ENCODE measurements at regions not wholly inside any gene's neighbourhood (a gene's known extent, or its start where the extent isn't known, plus 50 kb on each side); places are given as distances from the start of the nearest gene placed in this dataset.

GRCh38 chrX:137101273-137101990 lies 67.6 kb upstream of the GPR101 start:
- TF ChIP-seq POLR2AphosphoS5 (IDR thresholded peaks at IDR 0.05; ENCODE audit: insufficient read depth in 1 of 2, low read depth in 1 of 2) = no peak
- TF ChIP-seq CTCF (IDR thresholded peaks at IDR 0.05) = no peak
